SK-N-SH treated with all-trans-retinoic acid at 6 μM for 48 hours (cell line): ENCODE measurements at regions not wholly inside any gene's neighbourhood (a gene's known extent, or its start where the extent isn't known, plus 50 kb on each side); places are given as distances from the start of the nearest gene placed in this dataset.

Source experiments
- ATAC-seq: fragments of 200-7000 bp; cut with Tn5 transposase; 3 replicates; pipeline ENCODE4 v1.9.1; 2020; ENCODE audit warnings: mild to moderate bottlenecking, moderate library complexity
- ARNTL ChIP-seq: fragments of 450-650 bp; formaldehyde crosslinking; IDR thresholded peaks from 2 replicates; pipeline ENCODE4 v1.5.0; 2020; ENCODE audit warnings: low read depth, mild to moderate bottlenecking, moderate library complexity, borderline replicate concordance
- CSDC2 ChIP-seq: fragments of 250-450 bp; sonication (Bioruptor Pico); IDR thresholded peaks from 2 replicates; pipeline ENCODE4 v1.5.0; 2020; ENCODE audit warnings: mild to moderate bottlenecking, moderate library complexity
- ESRRG ChIP-seq: fragments of 250-450 bp; sonication (Bioruptor Pico); IDR thresholded peaks from 2 replicates; pipeline ENCODE4 v1.6.1; 2021; ENCODE audit warnings: mild to moderate bottlenecking
- GLIS3 ChIP-seq: fragments of 250-450 bp; sonication (Bioruptor Pico); IDR thresholded peaks from 2 replicates; pipeline ENCODE4 v1.5.0; 2020; ENCODE audit warnings: mild to moderate bottlenecking, moderate library complexity
- ISL1 ChIP-seq: fragments of 250-450 bp; sonication (Bioruptor Pico); IDR thresholded peaks from 2 replicates; pipeline ENCODE4 v2.1.2; 2022; ENCODE audit warnings: mild to moderate bottlenecking, moderate library complexity
- OSR1 ChIP-seq: fragments of 250-450 bp; sonication (Bioruptor Pico); IDR thresholded peaks from 2 replicates; pipeline ENCODE4 v1.8.0; 2022; ENCODE audit warnings: moderate library complexity, mild to moderate bottlenecking, inconsistent platforms
- PATZ1 ChIP-seq: fragments of 250-450 bp; sonication (Bioruptor Pico); IDR thresholded peaks from 2 replicates; pipeline ENCODE4 v1.8.0; 2020; ENCODE audit warnings: mild to moderate bottlenecking, moderate library complexity, borderline replicate concordance
- POU6F1 ChIP-seq: fragments of 250-450 bp; sonication (Bioruptor Pico); IDR thresholded peaks from 2 replicates; pipeline ENCODE4 v1.8.0; 2021; ENCODE audit warnings: low read depth, mild to moderate bottlenecking, moderate library complexity, borderline replicate concordance
- PPARA ChIP-seq: fragments of 250-450 bp; sonication (Bioruptor Pico); IDR thresholded peaks from 2 replicates; pipeline ENCODE4 v1.5.0; 2020; ENCODE audit warnings: mild to moderate bottlenecking, borderline replicate concordance
- RARB ChIP-seq: fragments of 250-450 bp; sonication (Bioruptor Pico); IDR thresholded peaks from 2 replicates; pipeline ENCODE4 v1.8.0; 2021; ENCODE audit warnings: mild to moderate bottlenecking, moderate library complexity
- SNAI2 ChIP-seq: fragments of 250-450 bp; sonication (Bioruptor Pico); IDR thresholded peaks from 2 replicates; pipeline ENCODE4 v1.5.0; 2020; ENCODE audit warnings: mild to moderate bottlenecking, moderate library complexity
- TCF4 ChIP-seq: fragments of 250-450 bp; sonication (Bioruptor Pico); IDR thresholded peaks from 2 replicates; pipeline ENCODE4 v1.8.0; 2021; ENCODE audit warnings: mild to moderate bottlenecking, moderate library complexity, borderline replicate concordance
- TOX ChIP-seq: fragments of 250-450 bp; sonication (Bioruptor Pico); IDR thresholded peaks from 2 replicates; pipeline ENCODE4 v1.8.0; 2021; ENCODE audit warnings: mild to moderate bottlenecking, moderate library complexity, borderline replicate concordance
- TSHZ2 ChIP-seq: fragments of 250-450 bp; sonication (Bioruptor Pico); IDR thresholded peaks from 2 replicates; pipeline ENCODE4 v1.5.0; 2020; ENCODE audit warnings: mild to moderate bottlenecking, moderate library complexity
- ZC3H10 ChIP-seq: fragments of 250-450 bp; sonication (Bioruptor Pico); IDR thresholded peaks from 2 replicates; pipeline ENCODE4 v1.5.1; 2021; ENCODE audit warnings: mild to moderate bottlenecking, moderate library complexity
- ZFP3 ChIP-seq: fragments of 250-450 bp; sonication (Bioruptor Pico); IDR thresholded peaks from 2 replicates; pipeline ENCODE4 v1.5.0; 2020; ENCODE audit warnings: mild to moderate bottlenecking, moderate library complexity
- ZFP30 ChIP-seq: fragments of 450-650 bp; formaldehyde crosslinking; IDR thresholded peaks from 2 replicates; pipeline ENCODE4 v1.5.0; 2022; ENCODE audit warnings: mild to moderate bottlenecking, moderate library complexity
- ZNF565 ChIP-seq: fragments of 450-650 bp; formaldehyde crosslinking; conservative IDR thresholded peaks from 2 replicates; pipeline ENCODE4 v1.5.0; 2020; ENCODE audit warnings: low read depth, mild to moderate bottlenecking, moderate library complexity
- ZNF70 ChIP-seq: fragments of 450-650 bp; formaldehyde crosslinking; IDR thresholded peaks from 2 replicates; pipeline ENCODE4 v1.5.0; 2020; ENCODE audit warnings: mild to moderate bottlenecking, moderate library complexity
- TF ChIP-seq, protein P1 (sequence below): fragments of 250-450 bp; sonication (Bioruptor Pico); IDR thresholded peaks from 2 replicates; pipeline ENCODE4 v1.5.1; 2021; ENCODE audit warnings: mild to moderate bottlenecking, moderate library complexity

DNA sequence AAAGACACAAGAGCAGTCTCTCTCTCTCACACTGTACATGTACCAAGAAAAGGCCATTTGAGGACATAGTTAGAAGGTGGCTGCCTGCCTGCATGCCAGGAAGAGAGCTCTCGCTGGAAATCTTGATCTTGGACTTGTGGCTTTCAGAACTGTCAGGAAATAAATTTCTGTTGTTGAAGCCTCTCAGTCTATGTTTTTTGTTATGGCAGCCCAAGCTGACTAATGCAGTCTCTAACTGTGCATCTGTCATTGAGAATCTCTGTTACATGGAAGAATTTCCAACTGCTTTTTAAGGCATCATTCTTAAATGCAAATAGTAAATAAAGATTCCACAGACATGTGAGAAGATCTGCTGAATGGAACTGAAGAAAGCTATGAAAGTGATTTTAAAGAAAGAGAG is 198.3 kb downstream of the PCDH10 start:
- TF ChIP-seq ZC3H10 (CRISPR knock-in tag) (no peak), ARNTL (no peak)

DNA sequence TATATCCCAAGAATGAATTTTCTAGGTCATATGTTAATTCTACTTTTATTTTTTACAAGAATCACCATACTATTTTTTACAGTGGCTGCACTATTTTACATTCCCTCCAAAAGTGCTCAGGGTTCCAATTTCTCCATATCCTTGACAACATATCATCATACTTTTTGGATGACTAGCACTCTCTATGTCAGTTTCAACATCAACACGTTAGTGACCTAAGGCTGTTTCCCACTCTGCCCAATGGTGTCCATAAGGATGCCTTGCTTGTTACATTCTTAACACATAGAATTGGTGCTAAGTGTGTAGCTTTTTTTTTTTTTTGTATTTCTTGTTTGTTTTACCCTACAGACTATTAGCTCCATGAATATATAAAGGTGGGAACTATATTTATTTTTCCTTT is 175.4 kb downstream of the PCDH10 start:
- no peak for TF ChIP-seq PATZ1 (CRISPR knock-in tag)
- no peak for TF ChIP-seq ESRRG (CRISPR knock-in tag)
- TF ChIP-seq, protein P1, sequence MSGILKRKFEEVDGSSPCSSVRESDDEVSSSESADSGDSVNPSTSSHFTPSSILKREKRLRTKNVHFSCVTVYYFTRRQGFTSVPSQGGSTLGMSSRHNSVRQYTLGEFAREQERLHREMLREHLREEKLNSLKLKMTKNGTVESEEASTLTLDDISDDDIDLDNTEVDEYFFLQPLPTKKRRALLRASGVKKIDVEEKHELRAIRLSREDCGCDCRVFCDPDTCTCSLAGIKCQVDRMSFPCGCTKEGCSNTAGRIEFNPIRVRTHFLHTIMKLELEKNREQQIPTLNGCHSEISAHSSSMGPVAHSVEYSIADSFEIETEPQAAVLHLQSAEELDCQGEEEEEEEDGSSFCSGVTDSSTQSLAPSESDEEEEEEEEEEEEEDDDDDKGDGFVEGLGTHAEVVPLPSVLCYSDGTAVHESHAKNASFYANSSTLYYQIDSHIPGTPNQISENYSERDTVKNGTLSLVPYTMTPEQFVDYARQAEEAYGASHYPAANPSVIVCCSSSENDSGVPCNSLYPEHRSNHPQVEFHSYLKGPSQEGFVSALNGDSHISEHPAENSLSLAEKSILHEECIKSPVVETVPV (CRISPR knock-in tag): no peak
- TF ChIP-seq ARNTL: no peak
- TF ChIP-seq CSDC2: no peak
- no peak for TF ChIP-seq ZNF70 (CRISPR knock-in tag)
- no peak for TF ChIP-seq PPARA (CRISPR knock-in tag)
- TF ChIP-seq ZFP30 (CRISPR knock-in tag): no peak
- no peak for TF ChIP-seq TCF4
- no peak for TF ChIP-seq SNAI2 (CRISPR knock-in tag)
- TF ChIP-seq ZC3H10 (CRISPR knock-in tag): no peak
- TF ChIP-seq OSR1 (CRISPR knock-in tag): no peak
- no peak for ATAC-seq

More for the DNA sequence above, 198.3 kb downstream of the PCDH10 start:
- no peak for ATAC-seq

- TF ChIP-seq CSDC2 (no peak), SNAI2 (CRISPR knock-in tag) (no peak), TSHZ2 (CRISPR knock-in tag) (no peak), ZFP3 (no peak), TCF4 (no peak), PPARA (CRISPR knock-in tag) (no peak), ARNTL (no peak), GLIS3 (CRISPR knock-in tag) (no peak), POU6F1 (CRISPR knock-in tag) (no peak), ZFP30 (CRISPR knock-in tag) (no peak), ESRRG (CRISPR knock-in tag) (no peak), PATZ1 (CRISPR knock-in tag) (no peak), RARB (CRISPR knock-in tag) (no peak), TOX (CRISPR knock-in tag) (no peak), ZNF565 (no peak), ISL1 (CRISPR knock-in tag) (no peak), ZC3H10 (CRISPR knock-in tag) (no peak)
- ATAC-seq: no peak
Observed at GRCh38 chr4:133323670-133324069, 174.6 kb downstream of the PCDH10 start.
